Vagina (tissue), 2 donors: ENCODE measurements at regions not wholly inside any gene's neighbourhood (a gene's known extent, or its start where the extent isn't known, plus 50 kb on each side); places are given as distances from the start of the nearest gene placed in this dataset.

Experiments
- POLR2A ChIP-seq, 2 donors: fragments of 450-650 bp; IDR thresholded peaks; one replicate each; pipeline ENCODE4 v1.6.1; 2017; ENCODE audit warnings: antibody characterized with exemption in 2 of 2, mild to moderate bottlenecking in 2 of 2, moderate library complexity in 2 of 2
- POLR2AphosphoS5 ChIP-seq, 2 donors: sonication (generic); formaldehyde crosslinking; IDR thresholded peaks; one replicate each; pipeline ENCODE4 v1.9.0; 2017; ENCODE audit warnings: antibody characterized with exemption in 2 of 2, mild to moderate bottlenecking in 2 of 2, low read depth in 1 of 2; ENCODE audit not compliant: insufficient read depth in 1 of 2
- TF ChIP-seq, protein P1 (sequence below), 3 experiments: fragments of 450-650 bp in 2 of 3; fragments of 200-600 bp in 1 of 3; sonication (generic) in 1 of 3; IDR thresholded peaks; one replicate each; pipeline ENCODE4 v1.5.1; 2017 to 2019; ENCODE audit warnings: antibody characterized with exemption in 3 of 3, mild to moderate bottlenecking in 2 of 3, moderate library complexity in 2 of 3

DNA sequence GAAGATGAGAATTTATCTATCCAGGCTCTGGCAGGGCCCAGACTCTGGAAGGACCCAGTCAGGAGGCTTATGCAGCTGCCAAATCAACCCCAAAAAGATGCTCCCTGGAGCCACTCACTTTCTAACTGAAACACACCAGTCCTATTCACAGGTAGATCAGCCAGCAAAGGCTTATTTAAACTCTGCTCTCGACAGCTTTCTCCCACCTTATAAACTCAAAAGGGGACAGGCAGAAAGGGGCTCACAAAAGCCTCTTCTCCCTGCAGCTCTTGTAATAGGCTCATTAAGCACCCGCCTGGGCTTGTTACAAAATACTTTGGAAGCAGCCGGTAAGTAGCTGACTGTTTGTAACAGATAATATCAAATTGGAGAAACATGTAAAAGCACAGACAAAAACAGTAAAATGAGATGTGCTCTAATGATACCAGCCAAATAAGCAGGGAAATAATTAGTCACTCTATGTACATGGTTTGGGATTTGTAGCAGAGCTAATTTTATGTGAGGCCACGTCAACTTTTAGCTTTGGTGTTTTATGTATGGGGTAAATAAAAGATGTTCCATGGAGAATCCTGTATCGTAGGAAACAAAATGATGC, 213.8 kb downstream of the NR2F2 start:
- TF ChIP-seq POLR2A (IDR thresholded peaks at IDR 0.05), result no peak
- TF ChIP-seq, protein P1, sequence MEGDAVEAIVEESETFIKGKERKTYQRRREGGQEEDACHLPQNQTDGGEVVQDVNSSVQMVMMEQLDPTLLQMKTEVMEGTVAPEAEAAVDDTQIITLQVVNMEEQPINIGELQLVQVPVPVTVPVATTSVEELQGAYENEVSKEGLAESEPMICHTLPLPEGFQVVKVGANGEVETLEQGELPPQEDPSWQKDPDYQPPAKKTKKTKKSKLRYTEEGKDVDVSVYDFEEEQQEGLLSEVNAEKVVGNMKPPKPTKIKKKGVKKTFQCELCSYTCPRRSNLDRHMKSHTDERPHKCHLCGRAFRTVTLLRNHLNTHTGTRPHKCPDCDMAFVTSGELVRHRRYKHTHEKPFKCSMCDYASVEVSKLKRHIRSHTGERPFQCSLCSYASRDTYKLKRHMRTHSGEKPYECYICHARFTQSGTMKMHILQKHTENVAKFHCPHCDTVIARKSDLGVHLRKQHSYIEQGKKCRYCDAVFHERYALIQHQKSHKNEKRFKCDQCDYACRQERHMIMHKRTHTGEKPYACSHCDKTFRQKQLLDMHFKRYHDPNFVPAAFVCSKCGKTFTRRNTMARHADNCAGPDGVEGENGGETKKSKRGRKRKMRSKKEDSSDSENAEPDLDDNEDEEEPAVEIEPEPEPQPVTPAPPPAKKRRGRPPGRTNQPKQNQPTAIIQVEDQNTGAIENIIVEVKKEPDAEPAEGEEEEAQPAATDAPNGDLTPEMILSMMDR (IDR thresholded peaks at IDR 0.05), result no peak
- TF ChIP-seq POLR2AphosphoS5 (IDR thresholded peaks at IDR 0.05; ENCODE audit: insufficient read depth in 1 of 2, low read depth in 1 of 2), result no peak
